ENCODE measurements at regions not wholly inside any gene's neighbourhood (a gene's known extent, or its start where the extent isn't known, plus 50 kb on each side); places are given as distances from the start of the nearest gene placed in this dataset.

GRCh38 chr6:104653781-104654180, 205.9 kb downstream of the HACE1 start:
- TF ChIP-seq, protein P1, sequence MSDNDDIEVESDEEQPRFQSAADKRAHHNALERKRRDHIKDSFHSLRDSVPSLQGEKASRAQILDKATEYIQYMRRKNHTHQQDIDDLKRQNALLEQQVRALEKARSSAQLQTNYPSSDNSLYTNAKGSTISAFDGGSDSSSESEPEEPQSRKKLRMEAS (IDR thresholded peaks at IDR 0.05), result no peak
- TF ChIP-seq FOXM1 (IDR thresholded peaks at IDR 0.05; ENCODE audit: borderline replicate concordance, low read depth) (no peak), TAF1 (IDR thresholded peaks at IDR 0.05; ENCODE audit: low read depth) (no peak), EP300 (IDR thresholded peaks at IDR 0.05; ENCODE audit: borderline replicate concordance) (no peak), ZBTB7A (IDR thresholded peaks at IDR 0.05; ENCODE audit: low read depth) (no peak), CEBPB (IDR thresholded peaks at IDR 0.05) (no peak), YY1 (IDR thresholded peaks at IDR 0.05; ENCODE audit: low read depth) (no peak), RAD21 (IDR thresholded peaks at IDR 0.05; ENCODE audit: low read depth) (no peak), CREB1 (IDR thresholded peaks at IDR 0.05; ENCODE audit: low read depth) (no peak), TCF12 (IDR thresholded peaks at IDR 0.05; ENCODE audit: low read depth) (no peak), NFIC (IDR thresholded peaks at IDR 0.05) (no peak)
- TF ChIP-seq, protein P2, sequence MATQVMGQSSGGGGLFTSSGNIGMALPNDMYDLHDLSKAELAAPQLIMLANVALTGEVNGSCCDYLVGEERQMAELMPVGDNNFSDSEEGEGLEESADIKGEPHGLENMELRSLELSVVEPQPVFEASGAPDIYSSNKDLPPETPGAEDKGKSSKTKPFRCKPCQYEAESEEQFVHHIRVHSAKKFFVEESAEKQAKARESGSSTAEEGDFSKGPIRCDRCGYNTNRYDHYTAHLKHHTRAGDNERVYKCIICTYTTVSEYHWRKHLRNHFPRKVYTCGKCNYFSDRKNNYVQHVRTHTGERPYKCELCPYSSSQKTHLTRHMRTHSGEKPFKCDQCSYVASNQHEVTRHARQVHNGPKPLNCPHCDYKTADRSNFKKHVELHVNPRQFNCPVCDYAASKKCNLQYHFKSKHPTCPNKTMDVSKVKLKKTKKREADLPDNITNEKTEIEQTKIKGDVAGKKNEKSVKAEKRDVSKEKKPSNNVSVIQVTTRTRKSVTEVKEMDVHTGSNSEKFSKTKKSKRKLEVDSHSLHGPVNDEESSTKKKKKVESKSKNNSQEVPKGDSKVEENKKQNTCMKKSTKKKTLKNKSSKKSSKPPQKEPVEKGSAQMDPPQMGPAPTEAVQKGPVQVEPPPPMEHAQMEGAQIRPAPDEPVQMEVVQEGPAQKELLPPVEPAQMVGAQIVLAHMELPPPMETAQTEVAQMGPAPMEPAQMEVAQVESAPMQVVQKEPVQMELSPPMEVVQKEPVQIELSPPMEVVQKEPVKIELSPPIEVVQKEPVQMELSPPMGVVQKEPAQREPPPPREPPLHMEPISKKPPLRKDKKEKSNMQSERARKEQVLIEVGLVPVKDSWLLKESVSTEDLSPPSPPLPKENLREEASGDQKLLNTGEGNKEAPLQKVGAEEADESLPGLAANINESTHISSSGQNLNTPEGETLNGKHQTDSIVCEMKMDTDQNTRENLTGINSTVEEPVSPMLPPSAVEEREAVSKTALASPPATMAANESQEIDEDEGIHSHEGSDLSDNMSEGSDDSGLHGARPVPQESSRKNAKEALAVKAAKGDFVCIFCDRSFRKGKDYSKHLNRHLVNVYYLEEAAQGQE (IDR thresholded peaks at IDR 0.05; ENCODE audit: low read depth), result no peak

All from Ishikawa (cell line).